IPS-18c (cell line): ENCODE measurements at regions not wholly inside any gene's neighbourhood (a gene's known extent, or its start where the extent isn't known, plus 50 kb on each side); places are given as distances from the start of the nearest gene placed in this dataset.
"Not testable (repeated sequence)": the region's sequence is repeated elsewhere in the genome, so short reads cannot be mapped to it uniquely, and the experiment has no call there.

Experiments used
- H3K4me3 ChIP-seq: 2 replicates; pipeline ENCODE4 v1.7.0; 2013; ENCODE audit warnings: low read depth, mild to moderate bottlenecking, low read length, moderate library complexity; ENCODE audit not compliant: insufficient read depth
- H3K9me3 ChIP-seq: one replicate; pipeline ENCODE4 v1.6.1; 2013; ENCODE audit warnings: mild to moderate bottlenecking, low read length, moderate library complexity; ENCODE audit not compliant: control insufficient read depth, insufficient read depth

GRCh38 chr1:30023339-30024022 lies 699.9 kb downstream of the MATN1 start:
- H3K9me3 ChIP-seq, result peaks cover 5% of the 10 kb centered on the region
- H3K4me3 ChIP-seq, result no peak overlapping the region

- Histone ChIP-seq H3K9me3 (peaks cover 2% of the 10 kb centered on the region), H3K4me3 (no peak overlapping the region)
Measured at GRCh38 chr1:30014031-30014430, 709.4 kb downstream of the MATN1 start.

- Histone ChIP-seq H3K4me3 (no peak overlapping the region), H3K9me3 (no peaks in the 10 kb centered on the region)
Measured at GRCh38 chr1:30012455-30013440, 710.6 kb downstream of the MATN1 start.

GRCh38 chr1:30011970-30012369 lies 711.4 kb downstream of the MATN1 start:
- H3K4me3 ChIP-seq, result no peak overlapping the region
- H3K9me3 ChIP-seq, result no peaks in the 10 kb centered on the region

GRCh38 chr1:30010506-30011106 lies 712.8 kb downstream of the MATN1 start:
- H3K9me3 ChIP-seq, result no peaks in the 10 kb centered on the region

GRCh38 chr1:30009720-30010119 lies 713.7 kb downstream of the MATN1 start:
- no peak overlapping the region for H3K4me3 ChIP-seq
- no peaks in the 10 kb centered on the region for H3K9me3 ChIP-seq

More at GRCh38 chr1:30010506-30011106, 712.8 kb downstream of the MATN1 start:
- H3K4me3 ChIP-seq, result no peak overlapping the region

GRCh38 chr1:30008998-30009657 lies 714.3 kb downstream of the MATN1 start:
- Histone ChIP-seq H3K9me3 (no peaks in the 10 kb centered on the region), H3K4me3 (no peak overlapping the region)

- Histone ChIP-seq H3K4me3 (no peak overlapping the region), H3K9me3 (no peaks in the 10 kb centered on the region)
Measured at GRCh38 chr1:30008372-30008997, 714.9 kb downstream of the MATN1 start.

GRCh38 chr1:30005972-30006619 lies 717.3 kb downstream of the MATN1 start:
- peaks cover 2% of the 10 kb centered on the region for H3K9me3 ChIP-seq
- H3K4me3 ChIP-seq, result no peak overlapping the region

GRCh38 chr1:30001732-30002039 lies 721.7 kb downstream of the MATN1 start:
- Histone ChIP-seq H3K9me3 (peaks cover 2% of the 10 kb centered on the region), H3K4me3 (no peak overlapping the region)

GRCh38 chr1:30001011-30001731 lies 722.2 kb downstream of the MATN1 start:
- no peak overlapping the region; the same call in 1 of the 2 replicates for H3K4me3 ChIP-seq
- H3K9me3 ChIP-seq, result peaks cover 2% of the 10 kb centered on the region

GRCh38 chr1:30000266-30000665 lies 723.1 kb downstream of the MATN1 start:
- H3K4me3 ChIP-seq, result no peak overlapping the region
- peaks cover 2% of the 10 kb centered on the region for H3K9me3 ChIP-seq

- Histone ChIP-seq H3K9me3 (peaks cover 2% of the 10 kb centered on the region), H3K4me3 (no peak overlapping the region)
Measured at GRCh38 chr1:29999595-29999994, 723.8 kb downstream of the MATN1 start.

- H3K4me3 ChIP-seq, result no peak overlapping the region
Measured at GRCh38 chr1:29998686-29999085, 724.7 kb downstream of the MATN1 start.

GRCh38 chr1:29997818-29998217 lies 725.6 kb downstream of the MATN1 start:
- H3K9me3 ChIP-seq, H3K4me3 ChIP-seq: not testable (repeated sequence)

More at GRCh38 chr1:29998686-29999085, 724.7 kb downstream of the MATN1 start:
- peaks cover 2% of the 10 kb centered on the region for H3K9me3 ChIP-seq

GRCh38 chr1:29993950-29994349 lies 729.4 kb downstream of the MATN1 start:
- no peaks in the 10 kb centered on the region for H3K9me3 ChIP-seq
- H3K4me3 ChIP-seq, result no peak overlapping the region
